Activated CD8-positive, alpha-beta memory T cell treated with anti-CD3 and anti-CD28 coated beads, Interleukin-2, amount 50 U/mL, for 4 hours (primary cell): ENCODE measurements at regions not wholly inside any gene's neighbourhood (a gene's known extent, or its start where the extent isn't known, plus 50 kb on each side); places are given as distances from the start of the nearest gene placed in this dataset.

ENCODE experiments used
- DNase-seq: peaks from one replicate; pipeline ENCODE4 v3.0.0-alpha.2; 2020

DNA sequence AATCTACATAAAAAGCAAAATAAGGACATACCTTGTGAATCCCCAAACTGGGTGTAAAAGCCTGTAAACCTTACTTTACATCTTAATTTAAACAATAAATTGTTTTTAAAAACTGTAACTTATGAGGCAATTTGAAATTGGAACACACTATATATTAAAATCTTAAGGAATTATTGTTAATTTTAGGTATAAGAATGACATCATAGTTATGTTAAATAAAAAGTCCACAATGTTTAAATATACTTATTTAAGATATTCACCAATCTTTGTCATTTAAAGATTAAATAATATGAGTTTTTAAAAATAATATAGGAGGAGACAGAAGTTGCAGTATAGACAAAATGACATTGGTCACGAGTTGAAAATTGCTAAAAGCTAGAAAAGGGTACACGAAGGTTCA lies 621.9 kb upstream of the POU3F2 start:
- no peak for DNase-seq

DNA sequence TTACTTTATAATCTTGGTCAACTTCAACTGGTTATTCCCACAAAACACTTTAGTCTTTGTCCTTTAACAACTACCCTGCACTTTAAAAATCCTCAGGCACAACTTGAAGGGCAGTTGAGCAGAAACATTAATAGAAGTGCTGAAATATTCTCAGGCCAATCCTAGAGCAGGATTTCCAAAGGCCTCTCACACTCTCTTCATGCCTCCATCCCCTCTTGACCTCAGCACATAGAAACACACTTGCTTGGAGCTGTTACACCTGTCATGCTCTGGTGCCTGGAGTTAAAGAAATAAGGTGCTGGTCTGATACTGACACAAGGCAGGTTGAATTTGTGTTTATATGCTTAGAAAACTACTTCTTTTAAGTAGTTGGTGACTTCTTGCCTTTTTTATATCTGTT lies 618.8 kb upstream of the POU3F2 start:
- DNase-seq = no peak

DNA sequence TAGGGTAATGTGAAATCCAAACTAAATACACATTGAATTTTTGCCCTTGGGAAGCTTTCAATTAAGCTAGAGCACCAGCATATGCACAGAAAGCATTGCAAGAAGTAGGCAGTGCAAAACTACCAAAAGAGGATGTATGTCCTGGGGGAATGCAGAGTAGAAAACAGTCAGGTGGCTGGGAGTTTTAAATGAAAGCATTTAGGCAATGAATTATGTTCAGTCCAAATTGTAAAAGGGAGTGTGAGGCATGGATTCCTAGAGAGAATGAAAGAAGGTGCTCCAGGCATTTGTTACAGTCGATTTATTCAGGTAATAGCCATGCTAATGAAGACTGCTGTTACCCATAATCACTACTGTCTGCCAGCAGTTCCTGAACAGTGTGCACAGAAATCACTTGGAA lies 604.1 kb upstream of the POU3F2 start:
- DNase-seq = no peak

DNA sequence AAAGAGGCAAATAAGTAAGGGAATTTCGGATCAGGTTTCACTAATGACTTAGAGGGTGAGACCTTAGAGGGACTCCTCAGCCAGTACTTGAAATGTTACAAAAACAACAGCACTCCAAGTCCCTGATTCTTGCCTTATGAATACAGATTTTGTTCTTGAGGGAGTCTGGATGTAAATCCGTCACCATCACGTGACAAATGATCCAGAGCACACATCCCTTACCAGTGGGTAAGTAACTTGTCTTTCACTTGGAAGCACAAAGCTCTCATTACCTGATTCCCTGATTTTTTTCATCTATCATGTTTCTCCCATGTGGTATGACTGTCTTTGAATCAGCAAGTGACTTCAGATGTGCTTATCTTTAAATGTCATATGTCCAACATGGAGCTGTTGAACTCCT lies 595.3 kb upstream of the POU3F2 start:
- no peak for DNase-seq

DNA sequence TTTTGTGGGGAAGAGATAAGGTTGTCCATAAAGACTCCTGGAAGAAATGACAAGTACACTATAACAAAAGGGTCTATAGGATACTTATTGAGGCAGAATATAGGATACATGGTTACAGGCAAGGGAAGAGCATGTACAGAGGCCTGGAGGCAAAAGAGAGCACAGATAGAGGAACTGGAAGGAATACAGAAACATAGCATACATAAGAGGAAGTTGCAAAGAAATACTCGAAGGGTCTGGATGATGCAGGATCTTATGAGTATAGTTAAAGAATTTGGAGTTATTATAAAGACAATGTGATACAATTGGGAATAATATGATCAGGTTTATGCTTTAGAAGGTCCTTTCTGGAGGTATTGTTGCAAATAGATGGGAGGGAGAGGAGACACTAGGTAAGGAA lies 592.7 kb upstream of the POU3F2 start:
- no peak for DNase-seq

DNA sequence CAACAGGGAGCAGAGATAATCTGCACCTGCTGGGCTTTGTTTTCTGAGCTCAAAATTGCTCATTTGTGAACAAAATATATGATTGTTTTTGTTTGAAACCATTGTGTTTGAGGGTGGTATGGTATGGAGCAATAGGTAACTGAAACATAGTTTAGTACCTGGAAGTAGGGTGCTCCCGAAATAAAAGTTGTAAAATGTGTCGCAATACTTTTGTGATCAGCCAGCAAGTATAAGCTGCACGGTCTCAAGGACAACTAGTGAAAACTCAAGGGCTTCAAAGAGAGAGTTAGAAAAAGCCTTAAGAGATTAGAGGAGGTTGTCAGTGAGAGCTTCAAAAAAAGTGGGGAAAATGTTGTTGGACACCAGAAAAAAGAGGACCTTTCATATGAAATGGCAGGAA lies 579.8 kb upstream of the POU3F2 start:
- DNase-seq = no peak

DNA sequence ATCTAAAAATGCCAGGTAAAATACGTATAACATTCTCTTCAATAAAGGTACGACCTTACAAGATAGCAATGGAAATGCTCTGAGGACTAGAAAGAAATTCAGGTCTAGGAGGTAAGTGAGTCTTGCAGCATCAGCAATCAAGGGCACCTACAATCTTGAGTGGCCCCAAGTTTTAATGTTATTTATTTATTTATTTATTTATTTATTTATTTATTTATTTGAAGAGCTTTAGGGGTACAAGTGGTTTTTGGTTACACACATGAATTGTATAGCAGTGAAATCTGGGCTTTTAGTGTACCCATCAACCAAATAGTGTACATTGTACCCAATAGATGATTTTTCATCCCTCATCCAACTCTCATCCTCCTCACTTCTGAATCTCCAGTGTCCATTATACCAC lies 574.0 kb upstream of the POU3F2 start:
- DNase-seq = no peak

DNA sequence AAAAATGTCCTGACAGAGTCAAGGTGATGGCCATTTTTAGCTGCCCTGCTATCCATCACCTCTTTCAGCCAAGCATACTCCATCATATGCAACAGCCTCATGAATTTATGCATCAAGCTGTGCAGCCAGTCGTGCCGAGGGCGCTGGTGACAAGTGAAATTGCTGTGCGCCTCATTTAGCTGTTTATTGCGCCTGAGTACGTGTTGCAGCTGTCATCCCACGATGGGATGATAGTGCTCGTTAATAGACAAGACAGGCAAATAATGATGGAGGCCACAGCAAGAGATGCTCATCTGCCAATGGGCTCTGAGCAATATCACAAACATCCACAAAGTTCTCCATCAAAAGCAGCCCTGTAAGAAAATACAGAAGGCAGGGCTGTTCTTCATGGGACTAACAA lies 562.3 kb upstream of the POU3F2 start:
- no peak for DNase-seq

DNA sequence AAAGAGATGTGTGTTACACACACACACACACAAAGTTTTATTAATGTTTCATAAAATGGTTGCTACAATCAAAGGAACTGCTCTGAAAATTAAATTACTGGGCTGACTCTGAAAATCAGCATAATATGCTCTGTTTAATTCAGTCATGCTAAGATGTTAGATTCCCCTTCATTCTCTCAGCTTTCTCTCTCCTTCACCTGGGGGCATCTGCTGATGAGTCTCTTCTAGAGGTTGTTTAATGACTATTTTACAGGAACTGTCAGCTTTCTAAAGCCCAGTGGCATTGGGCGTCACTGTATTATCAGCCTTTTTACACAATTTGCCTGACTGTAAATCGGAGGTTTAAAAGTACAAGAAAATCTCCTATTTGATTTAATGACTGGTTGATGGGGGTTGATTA lies 559.7 kb upstream of the POU3F2 start:
- DNase-seq = no peak

DNA sequence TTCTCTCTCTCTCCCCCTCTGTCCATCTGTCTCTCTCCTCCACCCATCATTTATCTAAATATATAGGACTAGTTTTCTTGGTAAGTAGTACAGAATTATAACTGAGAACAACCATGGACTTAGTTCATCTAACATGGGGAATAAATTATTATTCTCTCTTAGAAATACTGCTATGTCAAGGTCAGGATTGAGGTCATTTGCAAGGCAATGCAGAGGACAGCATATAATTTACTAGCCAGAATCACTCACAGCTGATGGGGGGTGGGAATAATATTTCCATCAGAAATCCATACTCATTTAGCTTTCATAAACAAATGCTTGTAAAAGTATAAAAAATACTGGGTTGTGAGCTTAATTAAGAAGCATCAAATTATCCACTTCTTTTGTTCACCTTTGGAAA lies 553.9 kb upstream of the POU3F2 start:
- DNase-seq = no peak

DNA sequence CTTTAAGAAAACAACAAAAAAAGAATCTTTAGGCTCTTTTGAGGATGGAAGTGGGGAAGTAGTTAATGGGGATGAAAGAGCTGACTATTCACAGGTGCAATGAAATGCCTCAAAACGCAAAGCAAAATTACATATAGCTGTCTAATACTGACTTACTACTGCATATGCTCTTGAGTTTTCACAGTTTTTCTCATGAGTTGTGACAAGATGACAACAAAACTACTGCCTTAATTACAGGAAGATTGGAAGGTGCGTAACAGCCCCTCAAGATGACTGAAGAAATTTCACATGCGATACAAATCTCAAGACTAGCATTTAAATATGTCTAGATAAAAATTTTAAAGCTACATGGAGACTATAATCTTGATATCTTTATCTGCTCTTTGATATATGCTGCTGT lies 547.8 kb upstream of the POU3F2 start:
- DNase-seq = no peak

DNA sequence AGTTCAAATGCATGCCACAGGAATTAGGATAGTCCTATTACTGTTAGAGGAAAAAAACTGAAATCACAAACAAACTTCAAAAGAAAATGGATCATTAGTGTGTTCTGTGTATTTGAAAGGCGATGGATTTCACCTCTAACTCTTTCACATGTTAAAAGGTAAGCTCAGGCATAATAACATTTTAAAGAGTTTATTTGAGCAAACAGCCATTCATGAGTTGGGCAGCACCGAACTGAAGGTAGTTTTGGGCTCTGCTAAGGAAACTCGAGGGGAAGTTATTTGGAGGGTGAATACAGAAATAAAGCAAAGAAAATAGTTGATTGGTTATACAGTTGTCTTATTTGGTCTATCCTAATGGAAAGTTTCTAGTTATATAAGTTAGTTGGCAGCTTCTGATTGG lies 546.5 kb upstream of the POU3F2 start:
- no peak for DNase-seq

DNA sequence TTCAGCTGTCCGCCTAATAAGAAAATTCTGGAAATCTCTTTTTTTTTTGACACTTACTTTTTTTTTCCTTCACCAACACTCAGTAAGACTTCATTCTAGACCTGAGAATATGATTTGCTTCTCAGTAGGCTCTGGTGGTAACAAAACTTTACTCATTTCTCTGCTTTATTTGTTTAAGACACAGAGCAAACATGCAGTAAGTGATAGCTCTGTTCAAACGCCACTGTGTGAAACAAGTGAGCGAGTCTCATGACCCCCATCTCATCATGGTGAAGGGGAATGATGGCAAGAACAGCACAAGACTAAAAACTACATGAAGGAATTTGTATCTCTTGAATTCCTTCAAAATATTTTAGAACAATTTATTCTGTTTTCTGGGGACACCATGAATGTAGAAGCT lies 541.6 kb upstream of the POU3F2 start:
- no peak for DNase-seq

DNA sequence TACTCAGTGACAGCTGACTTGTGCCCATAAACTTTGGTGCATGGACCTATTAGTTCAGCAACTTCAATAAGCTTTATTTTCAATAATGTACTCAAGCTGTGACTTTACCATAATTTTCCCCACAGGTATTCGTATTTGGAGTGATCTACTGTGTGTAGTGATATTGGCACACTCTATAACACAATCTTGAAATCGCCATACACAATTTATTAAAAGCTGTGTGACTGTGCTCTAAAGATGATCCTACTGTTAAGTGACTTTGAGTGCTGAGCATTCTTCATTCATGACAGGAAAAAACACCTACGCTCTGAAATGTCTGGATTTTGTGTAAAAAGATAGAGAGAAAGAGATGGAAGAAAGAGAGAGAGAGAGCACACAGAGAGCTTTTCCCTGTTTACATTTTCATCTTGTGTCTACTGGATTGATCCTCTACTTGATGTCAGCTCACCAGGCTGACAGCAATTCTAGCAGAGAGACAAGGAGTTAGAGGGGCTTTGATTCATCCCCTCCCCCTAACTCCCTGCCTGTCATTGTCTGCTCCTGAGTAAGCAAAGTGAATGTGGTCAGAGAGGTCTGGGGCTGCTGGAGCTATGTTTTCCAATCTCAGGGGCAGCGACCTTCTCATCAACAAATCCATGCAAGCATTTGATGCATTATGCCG lies 538.7 kb upstream of the POU3F2 start:
- DNase-seq = no peak

DNA sequence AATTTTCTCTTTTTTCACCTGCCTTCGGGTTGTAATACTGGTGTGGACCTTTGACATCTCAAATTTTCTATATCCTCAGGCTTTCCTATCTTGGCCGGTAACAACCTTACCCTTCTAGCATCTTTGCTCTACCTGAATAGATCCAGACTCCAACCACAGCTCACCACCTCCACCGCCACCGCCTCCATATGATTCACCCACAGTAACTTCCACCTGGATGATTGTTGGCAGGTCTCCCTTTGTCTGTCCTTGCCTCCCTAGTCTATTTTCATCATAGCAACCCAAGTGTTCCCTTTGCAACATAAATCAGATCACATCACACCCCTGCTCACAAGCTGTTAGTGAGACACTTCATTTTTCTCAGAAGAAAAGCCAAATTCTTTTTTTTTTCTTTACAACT lies 525.8 kb upstream of the POU3F2 start:
- no peak for DNase-seq

DNA sequence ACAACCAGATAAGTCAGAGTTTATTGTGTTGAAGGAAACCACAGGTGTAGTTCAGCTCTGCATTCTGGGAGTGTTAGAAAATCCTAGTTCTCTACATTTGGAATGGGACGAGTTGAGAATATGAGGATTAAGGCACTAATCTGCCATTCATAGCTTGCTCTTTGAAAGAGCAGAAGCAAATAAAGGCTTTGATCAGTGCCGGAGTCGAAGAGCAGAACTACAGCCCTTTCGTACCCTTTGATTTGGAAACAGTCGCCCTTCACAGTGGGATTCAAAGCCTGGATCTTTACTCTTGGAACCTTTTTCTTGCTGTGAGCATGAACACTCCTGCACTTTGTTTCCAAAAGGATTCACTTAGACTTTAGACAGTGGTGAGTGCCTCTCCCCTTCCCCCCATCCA lies 523.9 kb upstream of the POU3F2 start:
- no peak for DNase-seq

DNA sequence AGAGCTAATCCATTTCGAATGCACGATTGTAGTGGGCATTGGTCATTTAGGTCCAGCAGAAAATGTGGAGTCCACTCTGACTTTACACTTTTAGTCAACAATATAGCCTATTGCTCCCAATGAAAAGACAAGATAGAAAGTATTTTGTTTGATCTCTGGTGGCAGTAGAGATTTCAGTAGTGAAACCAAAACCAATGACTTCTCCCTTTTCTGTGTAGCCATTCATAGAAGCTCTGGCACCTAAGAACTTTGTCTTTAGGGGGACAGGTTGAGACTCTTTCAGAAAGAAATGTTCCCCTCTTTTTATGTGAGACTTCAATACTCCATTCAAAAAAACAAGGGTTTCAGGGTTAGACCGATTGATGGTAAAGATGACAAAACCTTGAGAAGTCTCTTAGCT lies 510.8 kb upstream of the POU3F2 start:
- no peak for DNase-seq

DNA sequence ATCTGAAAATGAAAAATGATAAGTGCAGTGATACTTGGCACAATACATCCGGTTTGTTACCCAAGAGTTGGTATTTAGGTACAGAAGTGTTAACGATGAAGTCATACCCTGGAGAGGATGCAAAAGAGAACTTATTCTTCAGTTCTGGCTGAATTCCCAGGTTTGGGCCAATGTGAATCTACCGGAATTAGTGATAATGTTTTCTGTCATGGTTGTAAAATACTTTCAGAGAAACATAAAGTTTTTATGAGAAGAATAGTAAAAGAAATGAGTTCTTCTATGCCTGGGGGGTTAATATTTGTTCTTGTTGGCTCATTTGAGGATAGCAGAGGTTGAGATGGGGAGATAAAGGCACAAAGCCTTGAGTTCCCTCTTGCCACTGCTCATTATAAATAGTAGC lies 509.9 kb upstream of the POU3F2 start:
- no peak for DNase-seq

DNA sequence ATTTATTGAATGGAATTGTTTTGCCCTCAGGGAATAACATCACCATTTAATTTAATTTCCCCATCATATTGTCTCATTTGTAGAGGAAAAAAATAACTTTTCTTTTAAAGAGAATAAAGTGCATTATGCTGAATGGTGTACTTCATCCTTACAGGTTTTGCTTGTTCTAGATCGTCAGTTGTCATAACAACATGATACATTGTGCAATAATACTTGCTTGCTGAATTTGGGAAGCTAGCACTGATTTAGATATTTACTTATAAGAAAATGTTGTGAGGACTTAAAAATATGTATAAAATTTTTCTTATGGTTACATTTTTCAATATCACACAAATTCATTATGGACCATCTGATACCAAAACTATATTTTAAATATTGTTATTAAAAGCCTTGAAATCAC lies 509.0 kb upstream of the POU3F2 start:
- DNase-seq = no peak

DNA sequence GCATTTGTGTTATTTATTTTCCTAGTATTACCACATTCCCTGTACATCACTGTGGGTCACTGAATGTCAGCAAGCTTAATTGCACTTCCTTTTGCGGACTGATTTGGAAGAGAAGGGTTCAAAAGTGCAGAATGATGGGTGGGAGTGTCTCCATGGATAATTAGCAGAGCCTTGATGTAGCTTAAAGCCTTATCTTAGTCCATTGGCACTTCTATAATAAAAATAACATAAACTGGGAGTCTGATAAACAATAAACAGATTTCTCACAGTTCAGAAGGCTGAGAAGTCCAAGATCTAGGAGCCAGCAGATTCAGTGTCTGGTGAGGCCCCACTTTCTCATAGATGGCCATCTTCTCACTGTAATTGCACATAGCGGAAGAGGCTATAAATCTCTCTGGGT lies 501.1 kb upstream of the POU3F2 start:
- DNase-seq = no peak

DNA sequence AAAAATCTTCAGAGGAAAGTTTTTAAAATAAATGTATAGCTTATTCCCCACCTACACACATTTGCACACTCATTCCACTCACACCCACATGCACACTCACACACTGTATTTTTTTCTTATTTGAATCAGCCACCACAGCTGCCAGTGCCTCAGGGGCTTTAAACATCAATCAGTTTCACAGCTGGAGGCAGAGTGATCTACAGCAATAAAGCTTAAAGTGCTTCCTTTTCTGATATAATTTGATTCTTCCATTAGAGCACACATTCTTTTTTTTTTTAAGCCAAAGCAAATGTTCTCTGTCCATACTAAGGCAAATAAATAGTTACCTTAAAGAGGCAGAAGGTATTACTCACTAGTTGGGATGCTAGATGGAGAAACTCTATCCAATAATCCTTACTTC lies 498.8 kb upstream of the POU3F2 start:
- no peak for DNase-seq

DNA sequence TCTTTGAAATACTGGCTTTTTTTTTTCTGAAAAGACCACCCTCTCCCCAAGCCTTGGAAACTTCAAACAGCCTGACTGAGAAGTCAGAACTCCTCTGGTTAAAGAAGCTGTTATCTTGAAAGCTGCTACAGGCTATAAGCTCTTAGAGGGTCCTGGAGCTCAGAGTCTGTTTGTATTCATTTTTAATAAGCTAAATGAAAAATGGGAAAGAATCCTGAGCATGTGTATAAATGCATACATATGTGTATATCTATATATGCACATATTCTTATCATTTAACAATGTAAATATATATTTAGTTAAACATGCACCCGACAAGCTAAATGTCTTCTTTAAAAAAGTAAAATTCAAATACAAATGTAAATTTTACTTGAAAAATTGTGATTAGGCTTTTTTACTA lies 494.9 kb upstream of the POU3F2 start:
- no peak for DNase-seq

DNA sequence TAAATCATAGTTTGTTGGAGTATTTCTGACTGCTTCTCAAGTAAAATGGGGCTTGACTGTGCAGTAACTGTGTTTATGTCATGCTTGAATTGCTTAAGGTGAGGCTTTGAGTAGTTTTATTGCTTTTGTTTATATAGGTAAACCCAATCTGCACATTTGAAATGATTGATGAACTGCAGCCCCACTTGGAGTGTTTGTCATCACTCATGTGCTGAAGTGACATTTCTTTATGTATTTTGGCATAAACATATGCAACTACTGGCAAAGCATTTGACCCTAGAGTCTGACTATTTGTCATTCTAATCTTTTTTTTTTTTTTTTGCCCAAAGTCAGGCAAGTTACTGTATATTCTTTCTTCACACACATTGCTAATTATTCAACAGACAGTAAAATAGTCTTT lies 491.4 kb upstream of the POU3F2 start:
- no peak for DNase-seq

DNA sequence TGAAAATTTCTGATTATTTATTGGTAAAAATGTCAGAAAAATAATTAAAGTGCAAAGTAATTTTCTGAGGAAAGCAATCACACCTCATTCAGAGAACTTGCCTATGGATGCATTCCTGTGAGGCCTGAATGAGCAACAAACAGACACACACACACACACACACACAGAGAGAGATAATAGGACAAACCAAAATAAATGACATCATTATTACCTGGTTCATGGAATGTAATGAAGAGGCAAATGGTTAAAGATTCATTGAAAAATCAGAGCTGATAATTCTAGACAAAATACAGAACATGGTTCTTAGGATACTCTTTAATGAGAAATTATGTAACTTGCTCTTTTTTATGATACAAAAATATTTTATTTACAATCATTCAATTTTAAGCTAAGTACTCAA lies 490.6 kb upstream of the POU3F2 start:
- no peak for DNase-seq

DNA sequence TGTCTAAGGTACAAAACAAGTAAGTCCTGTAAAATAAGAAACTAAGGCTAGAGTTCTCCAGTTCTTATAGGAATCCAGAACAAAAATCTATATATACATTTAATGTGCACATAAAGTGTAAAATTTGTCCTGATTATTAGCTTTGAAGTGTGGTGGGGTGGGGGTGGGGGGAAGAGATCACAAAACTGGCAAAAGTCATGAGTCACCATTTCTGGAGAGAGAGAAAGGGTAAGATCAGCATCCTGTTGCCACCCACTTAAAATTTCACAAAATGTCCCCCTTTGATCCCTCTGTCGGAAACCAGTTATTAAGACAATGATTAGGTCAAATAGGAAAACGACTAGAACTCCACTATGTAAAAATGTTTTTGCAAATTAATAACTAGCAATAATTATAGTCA lies 482.0 kb upstream of the POU3F2 start:
- no peak for DNase-seq

DNA sequence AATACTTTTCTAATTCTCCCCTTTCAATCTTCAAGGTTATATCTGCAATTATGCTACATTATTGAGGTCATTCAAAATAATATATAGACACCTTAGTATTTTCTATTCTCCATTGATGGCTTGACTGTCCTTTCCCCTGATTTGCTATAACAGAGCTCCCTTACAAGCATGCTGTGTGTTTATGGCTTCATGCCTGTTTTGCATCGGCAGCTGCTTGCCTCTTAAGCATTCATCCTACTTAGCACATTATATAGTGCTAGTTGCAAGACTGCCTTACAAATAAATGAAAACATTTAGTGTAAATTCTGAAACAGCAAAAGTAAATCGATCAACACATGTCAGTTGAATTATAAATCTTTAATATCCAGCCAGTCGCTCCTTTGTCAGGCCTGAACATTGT lies 476.2 kb upstream of the POU3F2 start:
- DNase-seq = no peak
